Panc1 (cell line): ENCODE measurements at regions not wholly inside any gene's neighbourhood (a gene's known extent, or its start where the extent isn't known, plus 50 kb on each side); places are given as distances from the start of the nearest gene placed in this dataset.

Experiments
- ATAC-seq: fragments of 200-7000 bp; cut with Tn5 transposase; 2 replicates; pipeline ENCODE4 v1.9.1; 2020; ENCODE audit warnings: mild to moderate bottlenecking, moderate library complexity
- BruUV-seq: library from RNA; stranded (reverse); fragments of 400-500 nt; replicated peaks from 2 replicates; lab custom pipeline; 2021; lab: Mats Ljungman, UMichigan
- CTCF ChIA-PET: fragments of 300-600 bp; sonication (Branson Sonifier 250); formaldehyde crosslinking; loops from one replicate; lab custom pipeline; 2022; ENCODE audit warnings: antibody characterized with exemption; lab: Charles Lee
- POLR2A ChIA-PET: fragments of 300-600 bp; sonication (Branson Sonifier 250); formaldehyde crosslinking; loops from one replicate; lab custom pipeline; 2022; ENCODE audit warnings: antibody characterized with exemption; lab: Charles Lee
- DNase-seq: peaks from one replicate; pipeline ENCODE4 v3.0.0-alpha.2; 2010; ENCODE audit warnings: low read depth, low spot score
- H3K27ac ChIP-seq: 2 replicates; pipeline ENCODE4 v1.5.1; 2011; ENCODE audit warnings: mild to moderate bottlenecking, low read length, inconsistent platforms
- H3K27me3 ChIP-seq: fragments of 200-500 bp; sonication (Bioruptor generic); 2 replicates; pipeline ENCODE4 v1.6.0; 2014; ENCODE audit warnings: low read length, inconsistent platforms; ENCODE audit not compliant: control insufficient read depth, insufficient read depth
- H3K36me3 ChIP-seq: fragments of 200-500 bp; sonication (Bioruptor generic); 2 replicates; pipeline ENCODE4 v1.5.1; 2014; ENCODE audit warnings: inconsistent platforms, mild to moderate bottlenecking, low read length, moderate library complexity; ENCODE audit not compliant: control insufficient read depth, insufficient read depth
- H3K4me1 ChIP-seq: 2 replicates; pipeline ENCODE4 v1.5.1; 2011; ENCODE audit warnings: inconsistent platforms, mild to moderate bottlenecking, low read length, moderate library complexity; ENCODE audit not compliant: control insufficient read depth, insufficient read depth
- H3K4me3 ChIP-seq, 2 experiments: 2 replicates each; pipeline ENCODE4 v1.5.1; 2011 to 2012; ENCODE audit warnings: low read depth in 2 of 2, low read length in 2 of 2, mild to moderate bottlenecking in 2 of 2, inconsistent platforms in 1 of 2, moderate library complexity in 1 of 2
- H3K9me3 ChIP-seq: fragments of 200-500 bp; sonication (Bioruptor generic); 2 replicates; pipeline ENCODE4 v1.5.1; 2014; ENCODE audit warnings: low read depth, mild to moderate bottlenecking, inconsistent platforms, low read length, moderate library complexity; ENCODE audit not compliant: control insufficient read depth, insufficient read depth
- CTCF ChIP-seq: fragments of 450-650 bp; IDR thresholded peaks from 2 replicates; pipeline ENCODE4 v1.5.1; 2017; ENCODE audit warnings: mild to moderate bottlenecking
- POLR2AphosphoS5 ChIP-seq: IDR thresholded peaks from 2 replicates; pipeline ENCODE4 v1.6.1; 2012; ENCODE audit warnings: mild to moderate bottlenecking, low read depth, low read length, moderate library complexity
- REST ChIP-seq, 2 experiments: IDR thresholded peaks; 2 replicates each; pipeline ENCODE4 v1.6.1; 2011 to 2012; ENCODE audit warnings: low read depth in 2 of 2, control low read depth in 1 of 2, low read length in 1 of 2, mild to moderate bottlenecking in 1 of 2, moderate library complexity in 1 of 2; ENCODE audit not compliant: insufficient read depth in 1 of 2
- SIN3A ChIP-seq: IDR thresholded peaks from 2 replicates; pipeline ENCODE4 v1.6.1; 2012; ENCODE audit warnings: low read depth, mild to moderate bottlenecking, low read length, moderate library complexity, borderline replicate concordance; ENCODE audit not compliant: insufficient read depth
- TCF7L2 ChIP-seq: IDR thresholded peaks from 2 replicates; pipeline ENCODE4 v1.6.1; 2011; ENCODE audit warnings: mild to moderate bottlenecking, low read depth, low read length, inconsistent platforms
- in situ Hi-C: cut with HindIII; loops from 2 replicates; pipeline ENCODE4 v1.10.0; 2016; ENCODE audit warnings: low sequenced_read_pairs, low pct_unique_long_range_greater_than_20kb
- intact Hi-C: fragments of 100-400 bp; cut with micrococcal nuclease; formaldehyde crosslinking; loops from one replicate; pipeline ENCODE4 v1.10.0; 2022; ENCODE audit not compliant: unreplicated experiment

- in situ Hi-C loops (no loop called here), intact Hi-C loops (no loop called here)
- Histone ChIP-seq H3K4me1 (no peaks in the 10 kb centered on the region), H3K27ac (no peak overlapping the region), H3K36me3 (no peaks in the 10 kb centered on the region), H3K27me3 (no peaks in the 10 kb centered on the region), H3K9me3 (no peaks in the 10 kb centered on the region), H3K4me3 (no peak overlapping the region)
- TF ChIP-seq SIN3A: no peak
- no peak for TF ChIP-seq CTCF
- TF ChIP-seq TCF7L2: no peak
- no peak for TF ChIP-seq POLR2AphosphoS5
- no peak for TF ChIP-seq REST (IDR thresholded peaks at IDR 0.05; ENCODE audit: insufficient read depth in 1 of 2, low read depth in 2 of 2, low read length in 1 of 2)
- CTCF ChIA-PET: no interaction called here
- no peak for DNase-seq
- no TSS peak for BruUV-seq
- ATAC-seq: no peak
- POLR2A ChIA-PET: no interaction called here
These were observed 647.0 kb downstream of the EFNA5 start for GRCh38 chr5:107023732-107024131.

- in situ Hi-C loops: no loop called here
- H3K4me1 ChIP-seq: no peaks in the 10 kb centered on the region
- no TSS peak for BruUV-seq
- ChIA-PET POLR2A (interaction anchor here (0.7 kb wide), 1 partner anchor 364 kb away, joined by 4 read pairs; no protein-coding TSS in a partner anchor), CTCF (no interaction called here)
- DNase-seq: no peak
- H3K4me3 ChIP-seq: no peak overlapping the region
- H3K27me3 ChIP-seq: no peaks in the 10 kb centered on the region
- no peaks in the 10 kb centered on the region for H3K36me3 ChIP-seq
- intact Hi-C loops: no loop called here
- ATAC-seq: no peak
- TF ChIP-seq POLR2AphosphoS5 (no peak), CTCF (no peak), SIN3A (no peak), REST (IDR thresholded peaks at IDR 0.05; ENCODE audit: insufficient read depth in 1 of 2, low read depth in 2 of 2, low read length in 1 of 2) (no peak), TCF7L2 (no peak)
- H3K27ac ChIP-seq: no peak overlapping the region
- H3K9me3 ChIP-seq: no peaks in the 10 kb centered on the region
These were observed 649.2 kb downstream of the EFNA5 start for GRCh38 chr5:107021575-107021974.
